SK-N-SH (cell line): ENCODE measurements at regions not wholly inside any gene's neighbourhood (a gene's known extent, or its start where the extent isn't known, plus 50 kb on each side); places are given as distances from the start of the nearest gene placed in this dataset.

Experiments
- CTCF ChIA-PET: fragments of 300-600, 350-600 bp; formaldehyde crosslinking; extraction: SDS; loops from one replicate; lab custom pipeline; 2021; lab: Yijun Ruan, JAX
- POLR2A ChIA-PET: fragments of 350-600 bp; sonication (Branson Sonifier 250); formaldehyde crosslinking; extraction: SDS; loops from one replicate; lab custom pipeline; 2020; ENCODE audit warnings: antibody characterized with exemption, inconsistent platforms; lab: Yijun Ruan, JAX
- DNase-seq: peaks from one replicate; pipeline ENCODE4 v3.0.0; 2012
- H2AFZ ChIP-seq: fragments of 200-600 bp; sonication (generic); 2 replicates; pipeline ENCODE4 v1.8.1; 2016; ENCODE audit warnings: antibody characterized with exemption, mild to moderate bottlenecking, low read depth
- H3F3A ChIP-seq: fragments of 200-600 bp; sonication (generic); replicated peaks from 2 replicates; pipeline ENCODE3; 2016; ENCODE audit warnings: antibody characterized with exemption, mild to moderate bottlenecking; ENCODE audit not compliant: insufficient read depth
- H3K27ac ChIP-seq, 2 experiments: fragments of 200-500 bp in 1 of 2; fragments of 200-600 bp in 1 of 2; sonication (Bioruptor generic) in 1 of 2; sonication (generic), shearing (Covaris generic) in 1 of 2; 2 replicates each; pipeline versions ENCODE4 v1.5.1 to v1.6.1; 2014 to 2016; ENCODE audit warnings: low read depth in 2 of 2, inconsistent platforms in 1 of 2, low read length in 1 of 2, mild to moderate bottlenecking in 1 of 2, mixed read lengths in 1 of 2
- H3K27me3 ChIP-seq: fragments of 200-600 bp; sonication (generic), shearing (Covaris generic); 2 replicates; pipeline ENCODE4 v1.6.1; 2016; ENCODE audit warnings: mixed run types; ENCODE audit not compliant: insufficient read depth
- H3K36me3 ChIP-seq, 2 experiments: fragments of 200-500 bp in 1 of 2; fragments of 200-600 bp in 1 of 2; sonication (Bioruptor generic) in 1 of 2; sonication (generic) in 1 of 2; replicated peaks in 1 of 2; 2 replicates each; pipeline versions ENCODE3 to v1.5.1; 2014 to 2016; ENCODE audit warnings: low read length in 1 of 2, mild to moderate bottlenecking in 1 of 2; ENCODE audit not compliant: insufficient read depth in 2 of 2, control insufficient read depth in 1 of 2
- H3K4me1 ChIP-seq, 2 experiments: fragments of 200-500 bp in 1 of 2; fragments of 200-600 bp in 1 of 2; sonication (Bioruptor generic) in 1 of 2; sonication (generic), shearing (Covaris generic) in 1 of 2; 2 replicates each; pipeline versions ENCODE4 v1.5.1 to v1.6.1; 2014 to 2016; ENCODE audit warnings: low read depth in 1 of 2, low read length in 1 of 2, mixed run types in 1 of 2; ENCODE audit not compliant: insufficient read depth in 2 of 2, control insufficient read depth in 1 of 2
- H3K4me2 ChIP-seq: fragments of 200-600 bp; sonication (generic), shearing (Covaris generic); 2 replicates; pipeline ENCODE4 v1.6.1; 2017; ENCODE audit warnings: mixed run types
- H3K4me3 ChIP-seq, 2 experiments: fragments of 200-500 bp in 1 of 2; fragments of 200-600 bp in 1 of 2; sonication (Bioruptor generic) in 1 of 2; sonication (generic), shearing (Covaris generic) in 1 of 2; 2 replicates each; pipeline versions ENCODE4 v1.5.1 to v1.8.1; 2014 to 2016; ENCODE audit warnings: low read depth in 2 of 2, inconsistent platforms in 1 of 2, low read length in 1 of 2, mild to moderate bottlenecking in 1 of 2, mixed read lengths in 1 of 2, moderate library complexity in 1 of 2
- H3K79me2 ChIP-seq: fragments of 200-600 bp; sonication (generic); 2 replicates; pipeline ENCODE4 v1.8.1; 2017; ENCODE audit warnings: mild to moderate bottlenecking; ENCODE audit not compliant: insufficient read depth
- H3K9ac ChIP-seq: fragments of 200-600 bp; sonication (generic); 2 replicates; pipeline ENCODE4 v1.6.1; 2017; ENCODE audit warnings: mixed run types
- H3K9me2 ChIP-seq: fragments of 200-600 bp; sonication (generic); 2 replicates; pipeline ENCODE4 v1.6.1; 2017; ENCODE audit warnings: mixed run types
- H3K9me3 ChIP-seq: fragments of 200-600 bp; sonication (generic); 2 replicates; pipeline ENCODE4 v1.6.1; 2017; ENCODE audit warnings: mixed run types, mild to moderate bottlenecking, moderate library complexity
- H4K20me1 ChIP-seq: fragments of 200-600 bp; sonication (generic); 2 replicates; pipeline ENCODE4 v1.6.1; 2017; ENCODE audit warnings: mild to moderate bottlenecking, mixed run types; ENCODE audit not compliant: insufficient read depth
- CTCF ChIP-seq: fragments of 200-600 bp; sonication (generic); IDR thresholded peaks from 2 replicates; pipeline ENCODE4 v1.6.1; 2017; ENCODE audit warnings: antibody characterized with exemption, mild to moderate bottlenecking, moderate library complexity
- EP300 ChIP-seq, 2 experiments: IDR thresholded peaks; 2 replicates each; pipeline versions ENCODE4 v1.4.0 to v1.6.1; 2012; ENCODE audit warnings: borderline replicate concordance in 1 of 2, low read depth in 1 of 2, low read length in 1 of 2
- EZH2phosphoT487 ChIP-seq: fragments of 200-600 bp; sonication (generic); IDR thresholded peaks from 2 replicates; pipeline ENCODE4 v1.6.1; 2017; ENCODE audit warnings: low read depth, mixed run types, mild to moderate bottlenecking, antibody characterized with exemption, moderate library complexity, borderline replicate concordance
- IRF3 ChIP-seq: fragments of 150-350 bp; IDR thresholded peaks from 2 replicates; pipeline ENCODE4 v1.6.1; 2016; ENCODE audit warnings: mild to moderate bottlenecking, low read depth, low read length
- MAX ChIP-seq: IDR thresholded peaks from 2 replicates; pipeline ENCODE4 v1.4.0; 2012; ENCODE audit warnings: low read depth
- NFIC ChIP-seq: IDR thresholded peaks from 2 replicates; pipeline ENCODE4 v1.4.0; 2012; ENCODE audit warnings: borderline replicate concordance
- PBX3 ChIP-seq: IDR thresholded peaks from 2 replicates; pipeline ENCODE4; 2012
- RAD21 ChIP-seq: IDR thresholded peaks from 2 replicates; pipeline ENCODE4 v1.6.1; 2012; ENCODE audit warnings: mild to moderate bottlenecking, low read length
- SMC3 ChIP-seq: IDR thresholded peaks from 2 replicates; pipeline ENCODE4 v1.6.1; 2012; ENCODE audit warnings: low read depth, low read length, improper control_type of control experiment
- ZBTB33 ChIP-seq: IDR thresholded peaks from 2 replicates; pipeline ENCODE4 v1.4.0; 2012; ENCODE audit warnings: low read depth, borderline replicate concordance
- WGBS: methylation state at CpG from one replicate; pipeline ENCODE4 v1.1.6; 2017; ENCODE audit warnings: low lambda C conversion rate; 5-methylcytosine and 5-hydroxymethylcytosine counted together

- no peaks in the 10 kb centered on the region for H4K20me1 ChIP-seq
- POLR2A ChIA-PET = no interaction called here
- TF ChIP-seq EP300 (IDR thresholded peaks at IDR 0.05; ENCODE audit: borderline replicate concordance in 1 of 2, low read depth in 1 of 2, low read length in 1 of 2) (no peak), EZH2phosphoT487 (no peak), ZBTB33 (no peak), RAD21 (no peak), CTCF (no peak), SMC3 (no peak), IRF3 (no peak), PBX3 (no peak), NFIC (no peak)
- TF ChIP-seq, all 33 proteins: peak for 0
- no peaks in the 10 kb centered on the region for H3F3A ChIP-seq
- H3K4me3 ChIP-seq = no peak overlapping the region
- no peaks in the 10 kb centered on the region for H3K9me2 ChIP-seq
- H3K9me3 ChIP-seq = no peaks in the 10 kb centered on the region
- no peak overlapping the region for H3K27ac ChIP-seq
- H3K27me3 ChIP-seq = no peaks in the 10 kb centered on the region
- H3K4me2 ChIP-seq = no peak overlapping the region
- no peaks in the 10 kb centered on the region; a peak in 1 of 4 replicates for H3K4me1 ChIP-seq
- 60% methylated on average over 3 of the region's 3 CpGs for WGBS
- no peaks in the 10 kb centered on the region for H3K79me2 ChIP-seq
- CTCF ChIA-PET = no interaction called here
- no peak for DNase-seq
- H3K36me3 ChIP-seq = no peaks in the 10 kb centered on the region
- no peak overlapping the region for H2AFZ ChIP-seq
- H3K9ac ChIP-seq = no peak overlapping the region
Measured at GRCh38 chr13:34608331-34608730, 333.7 kb upstream of the NBEA start.

GRCh38 chr13:34611671-34612070 is 330.4 kb upstream of the NBEA start:
- no peaks in the 10 kb centered on the region for H3K9me2 ChIP-seq
- H3K36me3 ChIP-seq = no peaks in the 10 kb centered on the region
- H3F3A ChIP-seq = no peaks in the 10 kb centered on the region
- no peaks in the 10 kb centered on the region for H4K20me1 ChIP-seq
- no peaks in the 10 kb centered on the region; a peak in 1 of 4 replicates for H3K4me1 ChIP-seq
- POLR2A ChIA-PET = no interaction called here
- H3K27me3 ChIP-seq = no peaks in the 10 kb centered on the region
- no peak for DNase-seq
- no peak overlapping the region for H2AFZ ChIP-seq
- no peak for TF ChIP-seq MAX
- TF ChIP-seq, all 33 proteins: peak for 0
- Histone ChIP-seq H3K9me3 (no peaks in the 10 kb centered on the region), H3K4me2 (no peak overlapping the region), H3K27ac (no peak overlapping the region), H3K9ac (no peak overlapping the region), H3K4me3 (no peak overlapping the region), H3K79me2 (no peaks in the 10 kb centered on the region)
- CTCF ChIA-PET = no interaction called here
- 100% methylated on average over 1 of the region's 1 CpG for WGBS
